Activated CD4-positive, alpha-beta T cell treated with anti-CD3 and anti-CD28 coated beads, Interleukin-2, amount 10 ng/mL, durations not matched to agents 7 days and 5 days (primary cell): ENCODE measurements at regions not wholly inside any gene's neighbourhood (a gene's known extent, or its start where the extent isn't known, plus 50 kb on each side); places are given as distances from the start of the nearest gene placed in this dataset.
"Not testable (repeated sequence)": the region's sequence is repeated elsewhere in the genome, so short reads cannot be mapped to it uniquely, and the experiment has no call there.

Experiments
- CTCF ChIA-PET: fragments of 350-600 bp; sonication (Branson Sonifier 250); formaldehyde crosslinking; loops from one replicate; lab custom pipeline; 2021; ENCODE audit warnings: antibody characterized with exemption; lab: Charles Lee
- POLR2A ChIA-PET: fragments of 350-600 bp; sonication (Branson Sonifier 250); formaldehyde crosslinking; loops from one replicate; lab custom pipeline; 2021; ENCODE audit warnings: antibody characterized with exemption; lab: Charles Lee
- DNase-seq: peaks from one replicate; pipeline ENCODE4 v3.0.0-alpha.2; 2020
- H3K27ac Mint-ChIP-seq: one replicate; pipeline ENCODE4 v1.8.0; 2021; ENCODE audit warnings: mild to moderate bottlenecking, moderate library complexity, mixed read lengths
- H3K27me3 Mint-ChIP-seq: one replicate; pipeline ENCODE4 v1.8.0; 2021; ENCODE audit warnings: mixed read lengths
- H3K36me3 Mint-ChIP-seq: one replicate; pipeline ENCODE4 v1.8.0; 2021; ENCODE audit warnings: low read depth, mixed read lengths
- H3K4me1 Mint-ChIP-seq: one replicate; pipeline ENCODE4 v1.8.0; 2021; ENCODE audit warnings: mixed read lengths
- H3K4me3 Mint-ChIP-seq: one replicate; pipeline ENCODE4 v1.8.0; 2021; ENCODE audit warnings: mild to moderate bottlenecking, moderate library complexity, mixed read lengths
- H3K9me3 Mint-ChIP-seq: one replicate; pipeline ENCODE4 v1.8.0; 2021; ENCODE audit warnings: mixed read lengths

- Mint-ChIP-seq H3K9me3 (peaks cover 13% of the 10 kb centered on the region), H3K4me1 (no peaks in the 10 kb centered on the region), H3K4me3 (no peak overlapping the region), H3K27me3 (no peaks in the 10 kb centered on the region), H3K27ac (no peak overlapping the region), H3K36me3 (no peaks in the 10 kb centered on the region)
- CTCF ChIA-PET: no interaction called here
- DNase-seq: no peak
- POLR2A ChIA-PET: no interaction called here
Observed at GRCh38 chr6:156434049-156434794, 343.0 kb upstream of the ARID1B start.

- Mint-ChIP-seq H3K4me3 (no peak overlapping the region), H3K36me3 (no peaks in the 10 kb centered on the region), H3K27me3 (no peaks in the 10 kb centered on the region), H3K27ac (no peak overlapping the region), H3K9me3 (peaks cover 13% of the 10 kb centered on the region), H3K4me1 (no peaks in the 10 kb centered on the region)
- ChIA-PET CTCF (no interaction called here), POLR2A (no interaction called here)
- no peak for DNase-seq
Observed at GRCh38 chr6:156432543-156432942, 344.6 kb upstream of the ARID1B start.

GRCh38 chr6:156430386-156430785 lies 346.8 kb upstream of the ARID1B start:
- H3K9me3 Mint-ChIP-seq: peaks cover 13% of the 10 kb centered on the region
- no peak overlapping the region for H3K27ac Mint-ChIP-seq
- no peak overlapping the region for H3K4me3 Mint-ChIP-seq
- CTCF ChIA-PET: no interaction called here
- no peaks in the 10 kb centered on the region for H3K27me3 Mint-ChIP-seq
- no peaks in the 10 kb centered on the region for H3K36me3 Mint-ChIP-seq
- no peak for DNase-seq
- H3K4me1 Mint-ChIP-seq: no peaks in the 10 kb centered on the region
- POLR2A ChIA-PET: no interaction called here

- Mint-ChIP-seq H3K27ac (no peak overlapping the region), H3K36me3 (peaks cover 2% of the 10 kb centered on the region), H3K9me3 (peaks cover 6% of the 10 kb centered on the region), H3K27me3 (no peaks in the 10 kb centered on the region), H3K4me3 (no peak overlapping the region), H3K4me1 (peaks cover 28% of the 10 kb centered on the region)
- DNase-seq: no peak
- POLR2A ChIA-PET: interaction anchor here (0.6 kb wide), 1 partner anchor 1089 kb away, joined by 9 read pairs; no protein-coding TSS in a partner anchor
- CTCF ChIA-PET: interaction anchor here (1.1 kb wide), 1 partner anchor 21 kb away, joined by 3 read pairs; no protein-coding TSS in a partner anchor
Observed at GRCh38 chr6:156427345-156427744, 349.8 kb upstream of the ARID1B start.

GRCh38 chr6:156425359-156426020 lies 351.7 kb upstream of the ARID1B start:
- Mint-ChIP-seq H3K4me1 (peaks cover 32% of the 10 kb centered on the region), H3K27me3 (no peaks in the 10 kb centered on the region), H3K36me3 (peaks cover 2% of the 10 kb centered on the region), H3K9me3 (peaks cover 8% of the 10 kb centered on the region), H3K27ac (no peak overlapping the region), H3K4me3 (no peak overlapping the region)
- no peak for DNase-seq
- POLR2A ChIA-PET: no interaction called here
- CTCF ChIA-PET: no interaction called here

- Mint-ChIP-seq H3K27ac (peak overlapping the region; percentile 74), H3K36me3 (peaks cover 2% of the 10 kb centered on the region), H3K9me3 (peaks cover 2% of the 10 kb centered on the region), H3K4me3 (peak overlapping the region; percentile 8), H3K27me3 (no peaks in the 10 kb centered on the region), H3K4me1 (peaks cover 32% of the 10 kb centered on the region)
- ChIA-PET POLR2A (no interaction called here), CTCF (interaction anchor here (1.0 kb wide), 2 partner anchors 88 to 250 kb away, joined by 3 to 4 read pairs; no protein-coding TSS in a partner anchor)
- DNase-seq: peak; percentile 69
Observed at GRCh38 chr6:156423829-156424228, 353.3 kb upstream of the ARID1B start.

- no peak for DNase-seq
- peak overlapping the region; percentile 8 for H3K4me3 Mint-ChIP-seq
- CTCF ChIA-PET: interaction anchor here (1.0 kb wide), 2 partner anchors 89 to 249 kb away, joined by 3 to 4 read pairs; no protein-coding TSS in a partner anchor
- peaks cover 2% of the 10 kb centered on the region for H3K9me3 Mint-ChIP-seq
- peak overlapping the region; percentile 74 for H3K27ac Mint-ChIP-seq
- POLR2A ChIA-PET: no interaction called here
- peaks cover 2% of the 10 kb centered on the region for H3K36me3 Mint-ChIP-seq
- peaks cover 32% of the 10 kb centered on the region for H3K4me1 Mint-ChIP-seq
- H3K27me3 Mint-ChIP-seq: no peaks in the 10 kb centered on the region
Observed at GRCh38 chr6:156423075-156423474, 354.1 kb upstream of the ARID1B start.

- Mint-ChIP-seq H3K4me3 (no peak overlapping the region), H3K27me3 (no peaks in the 10 kb centered on the region), H3K27ac (no peak overlapping the region), H3K4me1 (peaks cover 32% of the 10 kb centered on the region), H3K36me3 (peaks cover 2% of the 10 kb centered on the region), H3K9me3 (peaks cover 2% of the 10 kb centered on the region)
- ChIA-PET POLR2A (no interaction called here), CTCF (interaction anchor here (0.9 kb wide), 1 partner anchor 17 kb away, joined by 3 read pairs; no protein-coding TSS in a partner anchor)
- DNase-seq: no peak
Observed at GRCh38 chr6:156421933-156422332, 355.2 kb upstream of the ARID1B start.

- H3K36me3 Mint-ChIP-seq, H3K9me3 Mint-ChIP-seq, POLR2A ChIA-PET, H3K27ac Mint-ChIP-seq, H3K27me3 Mint-ChIP-seq, DNase-seq, H3K4me3 Mint-ChIP-seq: not testable (repeated sequence)
- peaks cover 32% of the 10 kb centered on the region for H3K4me1 Mint-ChIP-seq
- CTCF ChIA-PET: interaction anchor here (0.9 kb wide), 1 partner anchor 17 kb away, joined by 3 read pairs; no protein-coding TSS in a partner anchor
Observed at GRCh38 chr6:156421301-156421700, 355.9 kb upstream of the ARID1B start.

GRCh38 chr6:156420172-156420993 lies 356.8 kb upstream of the ARID1B start:
- CTCF ChIA-PET: interaction anchor here (0.6 to 0.7 kb wide), 2 partner anchors 40 to 99 kb away, joined by 3 read pairs; no protein-coding TSS in a partner anchor
- POLR2A ChIA-PET: no interaction called here
- Mint-ChIP-seq H3K27me3 (no peaks in the 10 kb centered on the region), H3K4me3 (no peak overlapping the region), H3K4me1 (peaks cover 32% of the 10 kb centered on the region), H3K27ac (no peak overlapping the region), H3K36me3 (peaks cover 2% of the 10 kb centered on the region), H3K9me3 (peaks cover 2% of the 10 kb centered on the region)
- no peak for DNase-seq

- peaks cover 2% of the 10 kb centered on the region for H3K36me3 Mint-ChIP-seq
- H3K27me3 Mint-ChIP-seq: peaks cover 2% of the 10 kb centered on the region
- DNase-seq: no peak
- ChIA-PET CTCF (no interaction called here), POLR2A (no interaction called here)
- peaks cover 2% of the 10 kb centered on the region for H3K9me3 Mint-ChIP-seq
- no peak overlapping the region for H3K27ac Mint-ChIP-seq
- H3K4me3 Mint-ChIP-seq: no peak overlapping the region
- H3K4me1 Mint-ChIP-seq: peaks cover 27% of the 10 kb centered on the region
Observed at GRCh38 chr6:156419594-156419993, 357.6 kb upstream of the ARID1B start.

GRCh38 chr6:156418253-156418652 lies 358.9 kb upstream of the ARID1B start:
- DNase-seq: no peak
- peaks cover 2% of the 10 kb centered on the region for H3K27me3 Mint-ChIP-seq
- ChIA-PET CTCF (no interaction called here), POLR2A (no interaction called here)
- H3K9me3 Mint-ChIP-seq: peaks cover 2% of the 10 kb centered on the region
- peaks cover 2% of the 10 kb centered on the region for H3K36me3 Mint-ChIP-seq
- peaks cover 14% of the 10 kb centered on the region for H3K4me1 Mint-ChIP-seq
- no peak overlapping the region for H3K4me3 Mint-ChIP-seq
- no peak overlapping the region for H3K27ac Mint-ChIP-seq
